ENCODE measurements at regions not wholly inside any gene's neighbourhood (a gene's known extent, or its start where the extent isn't known, plus 50 kb on each side); places are given as distances from the start of the nearest gene placed in this dataset.
A peak's percentile ranks its signal among the peaks of the same experiment; 100 is the strongest.

GRCh38 chr9:99437145-99437544, 215.1 kb downstream of the SEC61B start:
- Histone ChIP-seq H3K4me1 (ENCODE audit: control insufficient read depth, insufficient read depth, low read depth, low read length) (peaks cover 3% of the 10 kb centered on the region), H3K27me3 (ENCODE audit: control insufficient read depth in 1 of 2, insufficient read depth in 1 of 2, low read length in 2 of 2) (no peaks in the 10 kb centered on the region), H2BK120ac (ENCODE audit: low read depth, low read length) (no peak overlapping the region), H3K4me2 (ENCODE audit: low read length, poor library complexity, severe bottlenecking) (no peak overlapping the region), H2BK5ac (ENCODE audit: low read depth, low read length, poor library complexity, severe bottlenecking) (no peak overlapping the region), H3K79me1 (replicated peaks; ENCODE audit: low read length, poor library complexity, severe bottlenecking) (no peaks in the 10 kb centered on the region), H4K8ac (ENCODE audit: low read length) (no peak overlapping the region), H2BK15ac (ENCODE audit: low read depth, poor library complexity, severe bottlenecking) (no peak overlapping the region), H4K91ac (ENCODE audit: low read length) (no peak overlapping the region), H3K27ac (ENCODE audit: low read length, poor library complexity, severe bottlenecking) (no peak overlapping the region), H3K9me3 (ENCODE audit: control insufficient read depth, low read length) (no peaks in the 10 kb centered on the region), H3K4ac (ENCODE audit: low read depth in 1 of 2, low read length in 2 of 2) (no peak overlapping the region), H3K9ac (ENCODE audit: low read length) (no peak overlapping the region), H3K18ac (ENCODE audit: low read depth in 1 of 2, low read length in 2 of 2) (no peak overlapping the region), H2AFZ (ENCODE audit: low read depth, low read length) (no peak overlapping the region), H2BK12ac (ENCODE audit: low read length in 2 of 2) (no peak overlapping the region), H3K14ac (ENCODE audit: low read length in 2 of 2) (no peak overlapping the region), H2AK5ac (ENCODE audit: low read length, severe bottlenecking) (no peak overlapping the region), H3K36me3 (ENCODE audit: control insufficient read depth in 1 of 2, insufficient read depth in 2 of 2, low read depth in 1 of 2, low read length in 2 of 2) (no peaks in the 10 kb centered on the region), H3K4me3 (ENCODE audit: insufficient read depth in 1 of 2, low read depth in 1 of 2, low read length in 2 of 2) (no peak overlapping the region), H3K23ac (ENCODE audit: low read length in 2 of 2) (no peak overlapping the region)
- DNase-seq, result no peak
- WGBS, result 90% methylated on average over 1 of the region's 3 CpGs

DNA sequence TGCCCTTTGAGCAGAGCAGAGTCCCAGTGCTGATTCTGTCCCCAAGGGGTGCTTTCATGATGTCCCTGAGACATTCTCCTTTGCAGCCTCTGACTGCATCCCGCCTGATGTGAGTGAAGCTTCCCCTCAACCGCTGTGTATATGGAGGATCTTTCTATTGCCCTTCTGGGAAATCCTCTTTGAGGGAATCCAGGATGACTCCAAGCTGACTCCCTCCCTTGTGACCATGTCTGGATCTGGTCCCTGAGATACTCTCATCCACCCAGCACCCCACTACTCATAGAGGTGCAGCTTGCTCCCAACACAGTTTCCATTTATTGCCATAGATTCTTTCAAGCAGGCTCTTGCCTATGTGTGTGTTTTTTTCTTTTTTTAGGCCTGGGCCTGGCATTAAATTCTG, 216.5 kb downstream of the SEC61B start:
- Histone ChIP-seq H3K18ac (ENCODE audit: low read depth in 1 of 2, low read length in 2 of 2) (peak overlapping the region in 1 of 2 experiments; percentile 37), H3K9ac (ENCODE audit: low read length) (no peak overlapping the region), H3K36me3 (ENCODE audit: control insufficient read depth in 1 of 2, insufficient read depth in 2 of 2, low read depth in 1 of 2, low read length in 2 of 2) (no peaks in the 10 kb centered on the region), H3K4me2 (ENCODE audit: low read length, poor library complexity, severe bottlenecking) (no peak overlapping the region), H3K27ac (ENCODE audit: low read length, poor library complexity, severe bottlenecking) (no peak overlapping the region), H4K91ac (ENCODE audit: low read length) (no peak overlapping the region), H2BK120ac (ENCODE audit: low read depth, low read length) (peak overlapping the region; percentile 38), H2BK12ac (ENCODE audit: low read length in 2 of 2) (no peak overlapping the region), H3K27me3 (ENCODE audit: control insufficient read depth in 1 of 2, insufficient read depth in 1 of 2, low read length in 2 of 2) (no peaks in the 10 kb centered on the region), H3K9me3 (ENCODE audit: control insufficient read depth, low read length) (no peaks in the 10 kb centered on the region), H2BK15ac (ENCODE audit: low read depth, poor library complexity, severe bottlenecking) (no peak overlapping the region), H3K23ac (ENCODE audit: low read length in 2 of 2) (no peak overlapping the region), H3K4ac (ENCODE audit: low read depth in 1 of 2, low read length in 2 of 2) (no peak overlapping the region), H3K14ac (ENCODE audit: low read length in 2 of 2) (no peak overlapping the region), H4K8ac (ENCODE audit: low read length) (no peak overlapping the region), H2BK5ac (ENCODE audit: low read depth, low read length, poor library complexity, severe bottlenecking) (no peak overlapping the region), H2AK5ac (ENCODE audit: low read length, severe bottlenecking) (no peak overlapping the region), H2AFZ (ENCODE audit: low read depth, low read length) (no peak overlapping the region), H3K4me1 (ENCODE audit: control insufficient read depth, insufficient read depth, low read depth, low read length) (peaks cover under 1% of the 10 kb centered on the region), H3K4me3 (ENCODE audit: insufficient read depth in 1 of 2, low read depth in 1 of 2, low read length in 2 of 2) (no peak overlapping the region), H3K79me1 (replicated peaks; ENCODE audit: low read length, poor library complexity, severe bottlenecking) (no peaks in the 10 kb centered on the region)
- no peak for DNase-seq
- WGBS, result 100% methylated on average over 2 of the region's 2 CpGs

DNA sequence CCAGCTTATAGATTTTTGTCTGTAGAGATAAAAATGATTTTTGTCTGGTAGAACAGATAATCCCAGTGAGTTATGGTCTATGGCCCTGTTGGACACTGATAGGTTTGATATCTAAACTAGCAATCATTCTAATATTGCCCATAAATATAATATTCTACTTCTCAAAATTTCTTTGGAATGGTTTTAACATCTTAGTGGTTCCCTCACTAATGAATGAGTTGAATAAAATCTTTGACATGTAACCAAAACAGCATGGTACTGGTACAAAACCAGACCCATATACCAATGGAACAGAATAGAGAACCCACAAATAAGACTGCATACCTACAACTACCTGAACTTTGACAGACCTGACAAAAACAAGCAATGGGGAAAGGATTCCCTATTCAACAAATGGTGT, 219.7 kb downstream of the SEC61B start:
- Histone ChIP-seq H2BK15ac (ENCODE audit: low read depth, poor library complexity, severe bottlenecking) (no peak overlapping the region), H3K36me3 (ENCODE audit: control insufficient read depth in 1 of 2, insufficient read depth in 2 of 2, low read depth in 1 of 2, low read length in 2 of 2) (no peaks in the 10 kb centered on the region), H3K9ac (ENCODE audit: low read length) (no peak overlapping the region), H3K18ac (ENCODE audit: low read depth in 1 of 2, low read length in 2 of 2) (no peak overlapping the region), H4K91ac (ENCODE audit: low read length) (no peak overlapping the region), H4K8ac (ENCODE audit: low read length) (no peak overlapping the region), H3K23ac (ENCODE audit: low read length in 2 of 2) (no peak overlapping the region), H3K9me3 (ENCODE audit: control insufficient read depth, low read length) (no peaks in the 10 kb centered on the region), H3K79me1 (replicated peaks; ENCODE audit: low read length, poor library complexity, severe bottlenecking) (no peaks in the 10 kb centered on the region), H3K4me2 (ENCODE audit: low read length, poor library complexity, severe bottlenecking) (no peak overlapping the region), H2BK5ac (ENCODE audit: low read depth, low read length, poor library complexity, severe bottlenecking) (no peak overlapping the region), H3K4me1 (ENCODE audit: control insufficient read depth, insufficient read depth, low read depth, low read length) (peaks cover 2% of the 10 kb centered on the region), H2AFZ (ENCODE audit: low read depth, low read length) (no peak overlapping the region), H3K4ac (ENCODE audit: low read depth in 1 of 2, low read length in 2 of 2) (no peak overlapping the region), H3K4me3 (ENCODE audit: insufficient read depth in 1 of 2, low read depth in 1 of 2, low read length in 2 of 2) (no peak overlapping the region), H2AK5ac (ENCODE audit: low read length, severe bottlenecking) (no peak overlapping the region), H2BK12ac (ENCODE audit: low read length in 2 of 2) (no peak overlapping the region), H3K27ac (ENCODE audit: low read length, poor library complexity, severe bottlenecking) (no peak overlapping the region), H2BK120ac (ENCODE audit: low read depth, low read length) (no peak overlapping the region), H3K27me3 (ENCODE audit: control insufficient read depth in 1 of 2, insufficient read depth in 1 of 2, low read length in 2 of 2) (no peaks in the 10 kb centered on the region), H3K14ac (ENCODE audit: low read length in 2 of 2) (no peak overlapping the region)
- no peak for DNase-seq

- no peak overlapping the region for H4K91ac ChIP-seq (ENCODE audit: low read length)
- no peaks in the 10 kb centered on the region for H3K9me3 ChIP-seq (ENCODE audit: control insufficient read depth, low read length)
- peak overlapping the region; percentile 81 for H3K9ac ChIP-seq (ENCODE audit: low read length)
- H3K4me1 ChIP-seq (ENCODE audit: control insufficient read depth, insufficient read depth, low read depth, low read length), result peaks cover 2% of the 10 kb centered on the region
- no peak overlapping the region for H3K4me2 ChIP-seq (ENCODE audit: low read length, poor library complexity, severe bottlenecking)
- no peak overlapping the region for H3K4ac ChIP-seq (ENCODE audit: low read depth in 1 of 2, low read length in 2 of 2)
- no peaks in the 10 kb centered on the region for H3K79me1 ChIP-seq (replicated peaks; ENCODE audit: low read length, poor library complexity, severe bottlenecking)
- no peak overlapping the region for H3K14ac ChIP-seq (ENCODE audit: low read length in 2 of 2)
- H2AFZ ChIP-seq (ENCODE audit: low read depth, low read length), result no peak overlapping the region
- H3K36me3 ChIP-seq (ENCODE audit: control insufficient read depth in 1 of 2, insufficient read depth in 2 of 2, low read depth in 1 of 2, low read length in 2 of 2), result no peaks in the 10 kb centered on the region
- H3K23ac ChIP-seq (ENCODE audit: low read length in 2 of 2), result no peak overlapping the region
- H3K27ac ChIP-seq (ENCODE audit: low read length, poor library complexity, severe bottlenecking), result no peak overlapping the region
- H3K4me3 ChIP-seq (ENCODE audit: insufficient read depth in 1 of 2, low read depth in 1 of 2, low read length in 2 of 2), result peak overlapping the region in 1 of 2 experiments; percentile 35
- H2BK120ac ChIP-seq (ENCODE audit: low read depth, low read length), result no peak overlapping the region
- H2BK12ac ChIP-seq (ENCODE audit: low read length in 2 of 2), result no peak overlapping the region
- peak; percentile 87 for DNase-seq
- no peak overlapping the region for H2BK15ac ChIP-seq (ENCODE audit: low read depth, poor library complexity, severe bottlenecking)
- no peak overlapping the region for H2BK5ac ChIP-seq (ENCODE audit: low read depth, low read length, poor library complexity, severe bottlenecking)
- H3K18ac ChIP-seq (ENCODE audit: low read depth in 1 of 2, low read length in 2 of 2), result no peak overlapping the region
- H4K8ac ChIP-seq (ENCODE audit: low read length), result no peak overlapping the region
- no peak overlapping the region for H2AK5ac ChIP-seq (ENCODE audit: low read length, severe bottlenecking)
- WGBS, result 46% methylated on average over 4 of the region's 4 CpGs
- H3K27me3 ChIP-seq (ENCODE audit: control insufficient read depth in 1 of 2, insufficient read depth in 1 of 2, low read length in 2 of 2), result no peaks in the 10 kb centered on the region
These were observed 223.3 kb downstream of the SEC61B start for GRCh38 chr9:99445371-99445891.

Measured in mesenchymal stem cell (in vitro differentiated cells and primary cell).